ENCODE measurements at regions not wholly inside any gene's neighbourhood (a gene's known extent, or its start where the extent isn't known, plus 50 kb on each side); places are given as distances from the start of the nearest gene placed in this dataset.

DNA sequence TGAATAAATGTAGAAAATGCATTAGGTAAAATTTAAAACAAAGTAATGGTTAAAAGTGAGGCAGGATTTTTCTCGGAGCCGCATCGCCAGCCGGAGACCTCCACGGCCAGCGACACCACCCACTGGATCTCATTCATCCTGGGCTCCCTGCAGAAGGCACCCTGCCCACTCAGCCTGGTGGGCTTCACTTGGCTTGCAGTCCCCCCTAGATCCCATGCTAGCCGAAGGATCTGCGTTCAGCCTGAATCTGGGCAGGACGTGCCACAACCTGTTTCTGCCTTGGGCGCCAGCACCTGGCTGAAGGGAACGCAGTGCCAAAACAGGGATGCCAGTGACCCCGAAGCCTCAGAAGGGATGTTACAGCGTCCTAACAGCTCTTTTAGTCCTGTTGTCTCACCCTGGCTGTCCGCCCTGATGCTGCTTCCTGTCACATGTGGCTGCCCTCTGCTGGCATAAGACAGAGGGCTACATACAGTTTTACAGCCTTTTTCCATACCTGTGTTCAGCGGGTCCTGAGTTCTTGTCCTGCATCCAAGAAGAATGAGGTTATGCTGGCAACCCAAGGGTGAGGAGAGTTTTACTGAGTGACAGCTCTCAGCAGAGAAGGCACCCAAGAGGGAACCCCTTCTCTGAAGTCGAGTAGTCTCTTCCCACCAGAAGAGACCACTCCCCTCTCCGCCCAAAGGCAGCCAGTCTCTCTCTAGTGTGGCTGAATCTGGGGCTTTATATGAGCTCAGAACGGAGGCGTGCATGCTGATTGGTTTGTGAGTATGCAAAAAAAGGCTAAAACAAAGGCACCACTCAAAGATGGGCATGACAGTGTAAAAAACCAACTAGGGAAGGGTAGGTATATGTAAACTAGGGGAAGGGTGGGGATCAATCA, 173.1 kb upstream of the GYPC start:
- Histone ChIP-seq H3K9me3 (ENCODE audit: control insufficient read depth, low read length) (no peaks in the 10 kb centered on the region), H3K9ac (ENCODE audit: extremely low read depth, low read length, poor library complexity, severe bottlenecking) (no peak overlapping the region), H3K4me3 (ENCODE audit: low read length) (no peak overlapping the region), H3K4me1 (ENCODE audit: control insufficient read depth, insufficient read depth, low read length) (no peaks in the 10 kb centered on the region), H3K27me3 (ENCODE audit: control insufficient read depth, insufficient read depth, low read length, poor library complexity, severe bottlenecking) (no peaks in the 10 kb centered on the region), H3K27ac (ENCODE audit: low read depth, low read length) (no peak overlapping the region), H3K36me3 (ENCODE audit: control insufficient read depth, insufficient read depth, low read length) (no peaks in the 10 kb centered on the region)
- peak; percentile 84 for DNase-seq
- TF ChIP-seq CTCF (conservative IDR thresholded peaks at IDR 0.05), result peak; percentile 74
- Mint-ChIP-seq H3K4me3 (no peak overlapping the region), H3K27me3 (ENCODE audit: insufficient read depth) (no peaks in the 10 kb centered on the region), H3K36me3 (ENCODE audit: low read depth) (no peaks in the 10 kb centered on the region), H3K9me3 (peaks cover 15% of the 10 kb centered on the region), H3K27ac (no peak overlapping the region), H3K4me1 (no peaks in the 10 kb centered on the region)
- 91 to 95% methylated on average over 19 of the region's 19 CpGs for WGBS, 2 experiments (ENCODE audit: insufficient coverage in 1 of 2, insufficient read length in 1 of 2)

DNA sequence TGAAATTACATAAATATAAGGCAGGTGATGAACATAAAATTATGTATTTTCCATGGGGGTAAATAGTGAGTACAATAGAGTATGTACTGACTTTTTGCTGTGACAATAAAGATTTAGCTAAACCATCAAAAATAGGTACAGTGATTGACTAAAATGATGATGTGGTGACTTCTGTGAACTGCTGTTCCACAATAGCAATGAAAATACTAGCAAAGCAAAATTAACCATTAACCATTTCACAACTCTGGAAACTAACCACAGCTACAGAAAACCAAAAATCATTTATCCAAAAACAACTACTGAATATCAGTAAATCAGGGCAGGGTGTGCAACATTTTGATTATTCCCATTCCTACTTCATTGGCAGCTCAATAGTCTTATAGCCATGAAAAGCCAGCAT, 161.4 kb upstream of the GYPC start:
- Histone ChIP-seq H3K4me3 (ENCODE audit: low read length) (no peak overlapping the region), H3K9me3 (ENCODE audit: control insufficient read depth, low read length) (peaks cover 13% of the 10 kb centered on the region)
- no peak for TF ChIP-seq CTCF (conservative IDR thresholded peaks at IDR 0.05)

DNA sequence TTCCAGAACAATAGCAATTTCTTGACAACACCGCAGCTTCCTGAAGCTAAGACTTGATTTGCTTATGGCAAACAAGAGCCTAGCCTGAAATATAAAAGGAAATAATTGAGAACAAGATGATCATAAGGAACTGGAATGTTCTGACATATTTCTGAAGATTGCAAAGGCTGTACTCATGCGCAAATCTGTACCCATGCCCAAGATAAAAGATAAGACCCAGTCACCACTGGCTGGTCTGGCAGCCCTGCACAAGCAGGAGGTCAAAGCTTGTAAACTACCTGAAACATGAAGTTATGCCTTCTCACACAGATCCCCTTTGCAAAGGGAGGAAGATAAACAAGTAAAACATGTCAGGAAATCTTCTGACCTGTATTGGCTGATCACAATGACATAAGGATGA, 160.8 kb upstream of the GYPC start:
- H3K4me1 Mint-ChIP-seq, result no peaks in the 10 kb centered on the region
- no peaks in the 10 kb centered on the region for H3K27me3 Mint-ChIP-seq (ENCODE audit: insufficient read depth)
- no peak overlapping the region for H3K4me3 Mint-ChIP-seq
- peaks cover 13% of the 10 kb centered on the region for H3K9me3 ChIP-seq (ENCODE audit: control insufficient read depth, low read length)
- no peak overlapping the region for H3K4me3 ChIP-seq (ENCODE audit: low read length)
- no peaks in the 10 kb centered on the region for H3K36me3 Mint-ChIP-seq (ENCODE audit: low read depth)
- no peak overlapping the region for H3K9ac ChIP-seq (ENCODE audit: extremely low read depth, low read length, poor library complexity, severe bottlenecking)
- no peak overlapping the region for H3K27ac ChIP-seq (ENCODE audit: low read depth, low read length)
- no peaks in the 10 kb centered on the region for H3K36me3 ChIP-seq (ENCODE audit: control insufficient read depth, insufficient read depth, low read length)
- no peak overlapping the region for H3K27ac Mint-ChIP-seq
- 95 to 100% methylated on average over 2 of the region's 2 CpGs for WGBS, 2 experiments (ENCODE audit: insufficient coverage in 1 of 2, insufficient read length in 1 of 2)
- H3K4me1 ChIP-seq (ENCODE audit: control insufficient read depth, insufficient read depth, low read length), result no peaks in the 10 kb centered on the region
- DNase-seq, result no peak
- H3K9me3 Mint-ChIP-seq, result peaks cover 25% of the 10 kb centered on the region
- TF ChIP-seq CTCF (conservative IDR thresholded peaks at IDR 0.05), result no peak
- H3K27me3 ChIP-seq (ENCODE audit: control insufficient read depth, insufficient read depth, low read length, poor library complexity, severe bottlenecking), result no peaks in the 10 kb centered on the region

More for the DNA sequence above, 161.4 kb upstream of the GYPC start:
- H3K27me3 Mint-ChIP-seq (ENCODE audit: insufficient read depth), result no peaks in the 10 kb centered on the region
- no peaks in the 10 kb centered on the region for H3K27me3 ChIP-seq (ENCODE audit: control insufficient read depth, insufficient read depth, low read length, poor library complexity, severe bottlenecking)
- no peaks in the 10 kb centered on the region for H3K4me1 ChIP-seq (ENCODE audit: control insufficient read depth, insufficient read depth, low read length)
- no peaks in the 10 kb centered on the region for H3K4me1 Mint-ChIP-seq
- H3K9me3 Mint-ChIP-seq, result peaks cover 25% of the 10 kb centered on the region
- no peak overlapping the region for H3K4me3 Mint-ChIP-seq
- H3K27ac ChIP-seq (ENCODE audit: low read depth, low read length), result no peak overlapping the region
- H3K36me3 ChIP-seq (ENCODE audit: control insufficient read depth, insufficient read depth, low read length), result no peaks in the 10 kb centered on the region
- no peak overlapping the region for H3K27ac Mint-ChIP-seq
- no peaks in the 10 kb centered on the region for H3K36me3 Mint-ChIP-seq (ENCODE audit: low read depth)
- no peak overlapping the region for H3K9ac ChIP-seq (ENCODE audit: extremely low read depth, low read length, poor library complexity, severe bottlenecking)
- DNase-seq, result no peak
